CD4-positive, CD25-positive, alpha-beta regulatory T cell (primary cell): ENCODE measurements at regions not wholly inside any gene's neighbourhood (a gene's known extent, or its start where the extent isn't known, plus 50 kb on each side); places are given as distances from the start of the nearest gene placed in this dataset.

ENCODE experiments used
- ATAC-seq, 2 donors: fragments of 150-1000 bp; cut with Tn5 transposase; one replicate each; pipeline ENCODE4 v1.10.0; 2021; ENCODE audit warnings: low read depth in 2 of 2, moderate number of reproducible peaks in 2 of 2, moderate library complexity in 1 of 2
- DNase-seq, 3 donors: peaks; one replicate each; pipeline versions ENCODE4 v3.0.0 to v3.0.0-alpha.2; 2012 to 2022; ENCODE audit warnings: mixed read lengths in 1 of 3
- H3K27ac ChIP-seq: one replicate; pipeline ENCODE4 v1.7.0; 2013; ENCODE audit warnings: mild to moderate bottlenecking, low read length; ENCODE audit not compliant: insufficient read depth, poor library complexity, severe bottlenecking
- H3K27me3 ChIP-seq: one replicate; pipeline ENCODE4 v1.7.0; 2013; ENCODE audit warnings: low read length; ENCODE audit not compliant: control insufficient read depth, insufficient read depth
- H3K36me3 ChIP-seq: one replicate; pipeline ENCODE4 v1.7.0; 2013; ENCODE audit warnings: mild to moderate bottlenecking, low read length, moderate library complexity; ENCODE audit not compliant: control insufficient read depth, insufficient read depth
- H3K4me1 ChIP-seq: 2 replicates; pipeline ENCODE4 v1.7.0; 2013; ENCODE audit warnings: mild to moderate bottlenecking, low read length; ENCODE audit not compliant: insufficient read depth, control insufficient read depth, poor library complexity, severe bottlenecking
- H3K4me3 ChIP-seq: one replicate; pipeline ENCODE4 v1.7.0; 2013; ENCODE audit warnings: low read depth, mild to moderate bottlenecking, low read length, moderate library complexity
- H3K9me3 ChIP-seq, 2 experiments: 1 replicate in 1 of 2; 2 replicates in 1 of 2; pipeline ENCODE4 v1.7.0; 2013; ENCODE audit warnings: low read length in 2 of 2, mild to moderate bottlenecking in 1 of 2, moderate library complexity in 1 of 2; ENCODE audit not compliant: control insufficient read depth in 2 of 2
- H3K27ac Mint-ChIP-seq, 3 donors: one replicate each; pipeline ENCODE4 v1.8.0; 2020 to 2022; ENCODE audit warnings: mild to moderate bottlenecking in 3 of 3, mixed read lengths in 3 of 3, moderate library complexity in 2 of 3
- H3K27me3 Mint-ChIP-seq: one replicate; pipeline ENCODE4 v1.8.0; 2022; ENCODE audit warnings: mild to moderate bottlenecking, mixed read lengths
- H3K36me3 Mint-ChIP-seq: one replicate; pipeline ENCODE4 v1.8.0; 2020; ENCODE audit warnings: mixed read lengths
- H3K4me1 Mint-ChIP-seq, 4 donors: one replicate each; pipeline ENCODE4 v1.8.0; 2020 to 2022; ENCODE audit warnings: mixed read lengths in 4 of 4, mild to moderate bottlenecking in 1 of 4
- H3K4me3 Mint-ChIP-seq, 4 donors: one replicate each; pipeline ENCODE4 v1.8.0; 2020 to 2022; ENCODE audit warnings: mild to moderate bottlenecking in 4 of 4, mixed read lengths in 4 of 4, moderate library complexity in 3 of 4
- H3K9me3 Mint-ChIP-seq, 7 donors: one replicate each; pipeline ENCODE4 v1.8.0; 2020 to 2022; ENCODE audit warnings: mixed read lengths in 7 of 7, mild to moderate bottlenecking in 3 of 7, moderate library complexity in 2 of 7

- Histone ChIP-seq H3K4me3 (no peak overlapping the region), H3K9me3 (no peaks in the 10 kb centered on the region), H3K4me1 (no peaks in the 10 kb centered on the region), H3K27me3 (no peaks in the 10 kb centered on the region), H3K36me3 (no peaks in the 10 kb centered on the region), H3K27ac (no peak overlapping the region)
- Mint-ChIP-seq H3K9me3 (peaks cover 2 to 12% (median 5%) of the 10 kb centered on the region in 7 donors), H3K27me3 (no peaks in the 10 kb centered on the region), H3K4me3 (no peak overlapping the region), H3K36me3 (no peaks in the 10 kb centered on the region), H3K27ac (no peak overlapping the region), H3K4me1 (no peaks in the 10 kb centered on the region)
- DNase-seq: no peak
- ATAC-seq: no peak
These were observed 284.8 kb downstream of the OTOL1 start for GRCh38 chr3:161781381-161781780.

- Mint-ChIP-seq H3K9me3 (peaks cover 0 to 15% (median 6%) of the 10 kb centered on the region in 7 donors), H3K27ac (no peak overlapping the region), H3K36me3 (no peaks in the 10 kb centered on the region), H3K4me3 (no peak overlapping the region), H3K27me3 (no peaks in the 10 kb centered on the region), H3K4me1 (no peaks in the 10 kb centered on the region)
- Histone ChIP-seq H3K36me3 (no peaks in the 10 kb centered on the region), H3K27ac (no peak overlapping the region), H3K4me1 (no peaks in the 10 kb centered on the region), H3K27me3 (no peaks in the 10 kb centered on the region), H3K4me3 (no peak overlapping the region), H3K9me3 (peaks cover 0 to 3% of the 10 kb centered on the region in 2 experiments)
- DNase-seq: no peak
- no peak for ATAC-seq
These were observed 296.8 kb downstream of the OTOL1 start for GRCh38 chr3:161793194-161793930.

- H3K27me3 Mint-ChIP-seq: no peaks in the 10 kb centered on the region
- Histone ChIP-seq H3K36me3 (no peaks in the 10 kb centered on the region), H3K27ac (no peak overlapping the region), H3K9me3 (peaks cover 0 to 3% of the 10 kb centered on the region in 2 experiments), H3K4me3 (no peak overlapping the region), H3K27me3 (no peaks in the 10 kb centered on the region), H3K4me1 (no peaks in the 10 kb centered on the region)
- H3K9me3 Mint-ChIP-seq: peaks cover 0 to 16% (median 6%) of the 10 kb centered on the region in 7 donors
- no peak for ATAC-seq
- DNase-seq: no peak
- no peak overlapping the region for H3K4me3 Mint-ChIP-seq
- H3K4me1 Mint-ChIP-seq: no peaks in the 10 kb centered on the region
- no peaks in the 10 kb centered on the region for H3K36me3 Mint-ChIP-seq
- H3K27ac Mint-ChIP-seq: no peak overlapping the region
These were observed 297.9 kb downstream of the OTOL1 start for GRCh38 chr3:161794551-161794950.

DNA sequence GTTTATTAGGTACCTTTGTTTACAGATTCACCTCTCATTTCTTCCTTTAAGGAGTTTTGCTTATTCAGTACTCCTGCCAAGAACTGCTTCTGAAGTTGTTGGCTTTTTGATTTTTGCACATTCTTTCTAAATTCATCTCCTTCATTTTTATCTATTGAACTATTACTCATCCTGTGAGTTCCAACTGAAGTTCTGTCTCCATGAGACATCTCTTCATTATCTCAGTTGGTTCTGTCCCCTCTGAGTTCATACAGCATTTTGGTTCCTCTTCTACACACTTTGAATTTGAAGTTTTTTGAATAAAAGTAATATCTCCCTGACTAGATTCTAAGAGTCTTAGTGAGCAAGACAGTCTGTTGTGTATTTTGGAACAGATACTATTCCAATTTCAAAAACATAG is 299.7 kb downstream of the OTOL1 start:
- Mint-ChIP-seq H3K4me1 (no peaks in the 10 kb centered on the region), H3K36me3 (no peaks in the 10 kb centered on the region), H3K4me3 (no peak overlapping the region), H3K27ac (no peak overlapping the region), H3K9me3 (peaks cover 0 to 18% (median 6%) of the 10 kb centered on the region in 7 donors), H3K27me3 (no peaks in the 10 kb centered on the region)
- H3K36me3 ChIP-seq: no peaks in the 10 kb centered on the region
- H3K4me1 ChIP-seq: no peaks in the 10 kb centered on the region
- no peak for ATAC-seq
- no peak overlapping the region for H3K4me3 ChIP-seq
- peaks cover 0 to 3% of the 10 kb centered on the region in 2 experiments for H3K9me3 ChIP-seq
- no peaks in the 10 kb centered on the region for H3K27me3 ChIP-seq
- no peak for DNase-seq
- H3K27ac ChIP-seq: no peak overlapping the region

DNA sequence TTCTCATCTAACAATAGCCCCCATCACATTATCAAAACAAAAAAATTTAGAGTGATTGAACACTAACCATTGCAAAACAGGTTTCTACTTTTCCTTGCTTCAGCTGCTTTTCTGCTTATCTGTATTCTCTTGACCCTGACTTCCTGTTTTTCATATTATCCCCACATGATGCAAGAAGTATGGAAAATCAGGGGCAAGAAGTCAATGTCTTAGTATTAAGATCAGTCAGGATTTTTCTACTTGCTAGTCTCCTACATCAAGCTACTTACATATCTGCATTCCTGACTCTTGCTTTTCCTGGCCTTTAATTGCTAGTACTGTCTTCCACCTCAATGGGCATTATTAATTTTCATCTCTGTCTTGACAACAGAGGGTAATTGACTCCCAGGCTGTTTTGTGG is 300.2 kb downstream of the OTOL1 start:
- ATAC-seq (no peak), DNase-seq (no peak)
- Mint-ChIP-seq H3K4me3 (no peak overlapping the region), H3K9me3 (peaks cover 0 to 18% (median 6%) of the 10 kb centered on the region in 7 donors), H3K27ac (no peak overlapping the region), H3K4me1 (no peaks in the 10 kb centered on the region), H3K27me3 (no peaks in the 10 kb centered on the region), H3K36me3 (no peaks in the 10 kb centered on the region)
- Histone ChIP-seq H3K27me3 (no peaks in the 10 kb centered on the region), H3K36me3 (no peaks in the 10 kb centered on the region), H3K4me3 (no peak overlapping the region), H3K9me3 (peaks cover 0 to 3% of the 10 kb centered on the region in 2 experiments), H3K4me1 (no peaks in the 10 kb centered on the region), H3K27ac (no peak overlapping the region)

DNA sequence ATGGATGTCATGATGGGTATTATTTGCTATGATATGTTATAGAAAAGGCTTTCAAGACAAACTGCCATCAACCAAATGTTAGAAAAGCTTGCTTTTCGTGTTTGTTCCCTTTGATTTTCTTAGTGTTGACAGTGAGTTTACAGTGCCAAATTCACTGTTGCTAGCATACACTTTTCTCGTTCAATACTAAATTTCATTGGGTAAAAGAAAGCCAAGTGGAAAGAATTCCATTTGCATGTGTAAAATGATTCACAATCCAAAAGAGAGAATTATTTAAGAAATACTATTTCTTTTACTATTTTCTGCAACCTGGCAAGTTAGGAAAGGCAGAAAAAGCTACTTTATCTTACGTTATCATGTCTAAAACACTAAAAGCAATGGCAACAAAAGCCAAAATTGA is 301.4 kb downstream of the OTOL1 start:
- H3K4me1 Mint-ChIP-seq: no peaks in the 10 kb centered on the region

DNA sequence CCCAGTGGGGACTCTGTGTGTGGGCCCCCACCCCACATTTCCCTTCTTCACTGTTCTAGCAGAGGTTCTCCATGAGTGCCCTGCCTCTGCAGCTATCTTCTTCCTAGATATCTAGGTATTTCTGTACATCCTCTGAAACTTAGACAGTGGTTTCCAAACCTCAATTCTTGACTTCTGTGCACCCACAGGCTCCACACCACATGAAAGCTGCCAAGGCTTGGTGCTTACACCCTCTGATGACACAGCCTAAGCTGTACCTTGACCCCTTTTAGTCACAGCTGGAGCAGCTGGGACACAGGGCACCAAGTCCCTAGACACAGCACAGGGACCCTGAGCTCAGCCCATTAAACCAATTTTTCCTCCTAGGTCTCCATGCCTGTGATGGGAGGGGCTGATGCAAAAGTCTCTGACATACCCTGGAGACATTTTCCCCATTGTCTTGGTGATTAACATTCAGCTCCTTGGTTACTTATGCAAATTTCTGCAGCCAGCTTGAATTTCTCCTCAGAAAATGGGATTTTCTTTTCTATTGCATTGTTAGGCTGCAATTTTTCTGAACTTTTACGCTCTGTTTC is 304.5 kb downstream of the OTOL1 start:
- Mint-ChIP-seq H3K4me3 (no peak overlapping the region), H3K27me3 (no peaks in the 10 kb centered on the region)
- no peak overlapping the region for H3K27ac ChIP-seq

More for the DNA sequence above, 301.4 kb downstream of the OTOL1 start:
- Histone ChIP-seq H3K27ac (no peak overlapping the region), H3K36me3 (no peaks in the 10 kb centered on the region), H3K9me3 (peaks cover 0 to 3% of the 10 kb centered on the region in 2 experiments), H3K4me3 (no peak overlapping the region), H3K27me3 (no peaks in the 10 kb centered on the region), H3K4me1 (no peaks in the 10 kb centered on the region)
- no peak for ATAC-seq
- Mint-ChIP-seq H3K9me3 (peaks cover 0 to 18% (median 6%) of the 10 kb centered on the region in 7 donors), H3K27me3 (no peaks in the 10 kb centered on the region), H3K36me3 (no peaks in the 10 kb centered on the region), H3K4me3 (no peak overlapping the region), H3K27ac (no peak overlapping the region)
- DNase-seq: no peak

GRCh38 chr3:161818106-161818505 is 321.5 kb downstream of the OTOL1 start:
- H3K4me3 Mint-ChIP-seq: no peak overlapping the region

More for the DNA sequence above, 304.5 kb downstream of the OTOL1 start:
- peaks cover 0 to 3% of the 10 kb centered on the region in 2 experiments for H3K9me3 ChIP-seq
- DNase-seq (no peak), ATAC-seq (no peak)
- H3K9me3 Mint-ChIP-seq: peaks cover 4 to 21% (median 8%) of the 10 kb centered on the region in 7 donors
- H3K27ac Mint-ChIP-seq: peak overlapping the region in 1 of 3 donors; percentile 82
- no peaks in the 10 kb centered on the region for H3K36me3 ChIP-seq
- H3K4me1 ChIP-seq: no peaks in the 10 kb centered on the region
- H3K27me3 ChIP-seq: no peaks in the 10 kb centered on the region
- H3K36me3 Mint-ChIP-seq: no peaks in the 10 kb centered on the region
- H3K4me3 ChIP-seq: no peak overlapping the region
- H3K4me1 Mint-ChIP-seq: no peaks in the 10 kb centered on the region

More at GRCh38 chr3:161818106-161818505, 321.5 kb downstream of the OTOL1 start:
- H3K4me3 ChIP-seq: no peak overlapping the region
- H3K27ac Mint-ChIP-seq: no peak overlapping the region
- H3K27me3 Mint-ChIP-seq: no peaks in the 10 kb centered on the region
- no peaks in the 10 kb centered on the region for H3K4me1 Mint-ChIP-seq
- DNase-seq (no peak), ATAC-seq (no peak)
- peaks cover 0 to 10% (median 2%) of the 10 kb centered on the region in 7 donors for H3K9me3 Mint-ChIP-seq
- no peaks in the 10 kb centered on the region for H3K4me1 ChIP-seq
- no peak overlapping the region for H3K27ac ChIP-seq
- H3K27me3 ChIP-seq: no peaks in the 10 kb centered on the region
- no peaks in the 10 kb centered on the region for H3K36me3 Mint-ChIP-seq
- H3K9me3 ChIP-seq: no peaks in the 10 kb centered on the region
- H3K36me3 ChIP-seq: no peaks in the 10 kb centered on the region
